PC-9 (cell line): ENCODE measurements at regions not wholly inside any gene's neighbourhood (a gene's known extent, or its start where the extent isn't known, plus 50 kb on each side); places are given as distances from the start of the nearest gene placed in this dataset.

ENCODE experiments used
- BruUV-seq: library from RNA; stranded (reverse); fragments of 400-500 nt; replicated peaks from 2 replicates; lab custom pipeline; 2021; lab: Mats Ljungman, UMichigan
- CTCF ChIA-PET: fragments of 300-600 bp; sonication (Branson Sonifier 250); formaldehyde crosslinking; loops from one replicate; lab custom pipeline; 2022; ENCODE audit warnings: antibody characterized with exemption; lab: Charles Lee
- POLR2A ChIA-PET: fragments of 300-600 bp; sonication (Branson Sonifier 250); formaldehyde crosslinking; loops from one replicate; lab custom pipeline; 2022; ENCODE audit warnings: antibody characterized with exemption; ENCODE audit not compliant: unreplicated experiment; lab: Charles Lee
- DNase-seq, 2 experiments: peaks; one replicate each; pipeline versions ENCODE4 v3.0.0 to v3.0.0-alpha.2; 2015 to 2022; ENCODE audit warnings: mixed read lengths in 1 of 2
- H2AFZ ChIP-seq: fragments of 200-600 bp; sonication (generic); 2 replicates; pipeline ENCODE4 v1.8.1; 2017; ENCODE audit warnings: antibody characterized with exemption
- H3F3A ChIP-seq: fragments of 200-600 bp; sonication (generic); 2 replicates; pipeline ENCODE4 v1.8.1; 2017; ENCODE audit warnings: antibody characterized with exemption, mild to moderate bottlenecking, low read depth; ENCODE audit not compliant: insufficient read depth
- H3K27ac ChIP-seq: fragments of 200-600 bp; sonication (generic); 2 replicates; pipeline ENCODE4 v1.6.1; 2016; ENCODE audit warnings: mixed run types
- H3K27me3 ChIP-seq: fragments of 200-600 bp; sonication (generic); 2 replicates; pipeline ENCODE4 v1.6.1; 2016; ENCODE audit warnings: low read depth, mixed run types; ENCODE audit not compliant: insufficient read depth
- H3K36me3 ChIP-seq: fragments of 200-600 bp; sonication (generic); 2 replicates; pipeline ENCODE4 v1.6.1; 2016; ENCODE audit warnings: low read depth, mixed run types
- H3K4me1 ChIP-seq: fragments of 200-600 bp; sonication (generic); replicated peaks from 2 replicates; pipeline ENCODE4 v1.6.1; 2016; ENCODE audit warnings: mixed run types; ENCODE audit not compliant: insufficient read depth
- H3K4me2 ChIP-seq: fragments of 200-600 bp; sonication (generic); 2 replicates; pipeline ENCODE4 v1.6.1; 2017; ENCODE audit warnings: mixed run types
- H3K4me3 ChIP-seq: fragments of 200-600 bp; sonication (generic); 2 replicates; pipeline ENCODE4 v1.6.1; 2016; ENCODE audit warnings: mixed run types
- H3K79me2 ChIP-seq: fragments of 200-600 bp; sonication (generic); 2 replicates; pipeline ENCODE4 v1.6.1; 2017; ENCODE audit warnings: low read depth, mixed run types
- H3K9me2 ChIP-seq: fragments of 200-600 bp; sonication (generic); 2 replicates; pipeline ENCODE4 v1.8.1; 2017; ENCODE audit warnings: mild to moderate bottlenecking; ENCODE audit not compliant: insufficient read depth
- H3K9me3 ChIP-seq: fragments of 200-600 bp; sonication (generic); 2 replicates; pipeline ENCODE4 v1.8.1; 2016; ENCODE audit warnings: low read depth; ENCODE audit not compliant: insufficient read depth
- H4K20me1 ChIP-seq: fragments of 200-600 bp; sonication (generic); 2 replicates; pipeline ENCODE4 v1.8.1; 2017; ENCODE audit not compliant: insufficient read depth
- EZH2 ChIP-seq: fragments of 200-600 bp; sonication (generic); IDR thresholded peaks from 2 replicates; pipeline ENCODE4 v1.8.0; 2017; ENCODE audit warnings: antibody characterized with exemption, low read depth
- intact Hi-C: fragments of 100-400 bp; cut with micrococcal nuclease; formaldehyde crosslinking; loops from one replicate; pipeline ENCODE4 v1.10.0; 2022; ENCODE audit not compliant: unreplicated experiment
- TF ChIP-seq, protein P1 (sequence below): fragments of 200-600 bp; sonication (generic); conservative IDR thresholded peaks from 2 replicates; pipeline ENCODE4 v1.6.1; 2017; ENCODE audit warnings: mixed run types, antibody characterized with exemption, mild to moderate bottlenecking, moderate library complexity

DNA sequence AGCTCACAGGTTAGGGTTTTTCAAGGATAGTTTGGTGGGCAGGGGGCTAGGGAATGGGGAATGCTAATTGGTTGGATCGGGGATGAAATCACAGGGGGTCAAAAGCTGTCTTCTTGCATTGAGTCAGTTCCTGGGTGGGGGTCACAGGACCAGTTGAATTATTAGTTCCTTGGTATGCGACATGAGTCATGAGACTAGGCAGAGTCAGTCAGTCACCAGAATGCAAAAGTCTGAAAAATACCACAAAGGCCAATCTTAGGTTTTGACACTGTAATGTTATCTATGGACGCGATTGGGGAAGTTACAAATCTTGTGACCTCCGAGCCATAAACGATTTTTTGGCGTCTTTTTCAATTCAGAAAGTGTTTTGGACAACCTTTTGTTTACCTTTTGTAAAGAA, 101.2 kb downstream of the ZNF519 start:
- ChIA-PET CTCF (no interaction called here), POLR2A (no interaction called here)
- no peaks in the 10 kb centered on the region for H3K9me3 ChIP-seq
- no peak overlapping the region for H2AFZ ChIP-seq
- H3K79me2 ChIP-seq: no peaks in the 10 kb centered on the region
- no peaks in the 10 kb centered on the region for H4K20me1 ChIP-seq
- no peak for DNase-seq
- no peak for TF ChIP-seq EZH2
- TF ChIP-seq, protein P1, sequence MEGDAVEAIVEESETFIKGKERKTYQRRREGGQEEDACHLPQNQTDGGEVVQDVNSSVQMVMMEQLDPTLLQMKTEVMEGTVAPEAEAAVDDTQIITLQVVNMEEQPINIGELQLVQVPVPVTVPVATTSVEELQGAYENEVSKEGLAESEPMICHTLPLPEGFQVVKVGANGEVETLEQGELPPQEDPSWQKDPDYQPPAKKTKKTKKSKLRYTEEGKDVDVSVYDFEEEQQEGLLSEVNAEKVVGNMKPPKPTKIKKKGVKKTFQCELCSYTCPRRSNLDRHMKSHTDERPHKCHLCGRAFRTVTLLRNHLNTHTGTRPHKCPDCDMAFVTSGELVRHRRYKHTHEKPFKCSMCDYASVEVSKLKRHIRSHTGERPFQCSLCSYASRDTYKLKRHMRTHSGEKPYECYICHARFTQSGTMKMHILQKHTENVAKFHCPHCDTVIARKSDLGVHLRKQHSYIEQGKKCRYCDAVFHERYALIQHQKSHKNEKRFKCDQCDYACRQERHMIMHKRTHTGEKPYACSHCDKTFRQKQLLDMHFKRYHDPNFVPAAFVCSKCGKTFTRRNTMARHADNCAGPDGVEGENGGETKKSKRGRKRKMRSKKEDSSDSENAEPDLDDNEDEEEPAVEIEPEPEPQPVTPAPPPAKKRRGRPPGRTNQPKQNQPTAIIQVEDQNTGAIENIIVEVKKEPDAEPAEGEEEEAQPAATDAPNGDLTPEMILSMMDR: no peak
- no peak overlapping the region for H3K4me2 ChIP-seq
- H3K4me1 ChIP-seq: no peaks in the 10 kb centered on the region
- no peaks in the 10 kb centered on the region for H3K36me3 ChIP-seq
- H3F3A ChIP-seq: no peaks in the 10 kb centered on the region
- no peaks in the 10 kb centered on the region for H3K9me2 ChIP-seq
- H3K27me3 ChIP-seq: peaks cover 15% of the 10 kb centered on the region; the same call in 1 of the 2 replicates
- intact Hi-C loops: no loop called here
- H3K4me3 ChIP-seq: no peak overlapping the region
- BruUV-seq: no TSS peak
- H3K27ac ChIP-seq: no peak overlapping the region

DNA sequence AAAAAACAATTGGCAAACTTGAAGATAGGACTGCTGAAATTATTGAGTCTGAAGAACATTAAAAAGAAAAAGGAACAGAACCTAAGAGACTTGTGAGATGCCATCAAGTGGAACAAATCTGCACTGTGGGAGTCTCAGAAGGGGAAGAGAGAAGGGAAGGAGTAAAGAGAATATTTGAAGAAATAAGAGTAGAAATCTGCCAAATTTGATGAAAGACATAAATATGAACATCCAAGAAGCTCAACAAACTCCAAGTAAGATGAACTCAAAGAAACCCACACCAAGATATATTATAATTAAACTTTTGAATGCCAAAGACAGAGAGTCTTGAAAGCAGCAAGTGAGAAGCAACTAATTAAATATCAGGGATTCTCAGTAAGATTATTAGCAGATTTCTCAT, 102.7 kb downstream of the ZNF519 start:
- CTCF ChIA-PET: no interaction called here
- no peak for TF ChIP-seq EZH2
- TF ChIP-seq, protein P1: no peak
- no peaks in the 10 kb centered on the region for H4K20me1 ChIP-seq
- H3K36me3 ChIP-seq: no peaks in the 10 kb centered on the region
- no peaks in the 10 kb centered on the region for H3K9me3 ChIP-seq
- no peak overlapping the region for H3K4me3 ChIP-seq
- H3K27ac ChIP-seq: no peak overlapping the region
- H3K4me1 ChIP-seq: no peaks in the 10 kb centered on the region
- H3K9me2 ChIP-seq: no peaks in the 10 kb centered on the region
- no peak for DNase-seq
- no peak overlapping the region for H2AFZ ChIP-seq
- no peaks in the 10 kb centered on the region for H3F3A ChIP-seq
- H3K27me3 ChIP-seq: peaks cover 6% of the 10 kb centered on the region; the same call in 1 of the 2 replicates
- no peaks in the 10 kb centered on the region for H3K79me2 ChIP-seq
- POLR2A ChIA-PET: no interaction called here
- H3K4me2 ChIP-seq: no peak overlapping the region
- no TSS peak for BruUV-seq
- intact Hi-C loops: no loop called here

DNA sequence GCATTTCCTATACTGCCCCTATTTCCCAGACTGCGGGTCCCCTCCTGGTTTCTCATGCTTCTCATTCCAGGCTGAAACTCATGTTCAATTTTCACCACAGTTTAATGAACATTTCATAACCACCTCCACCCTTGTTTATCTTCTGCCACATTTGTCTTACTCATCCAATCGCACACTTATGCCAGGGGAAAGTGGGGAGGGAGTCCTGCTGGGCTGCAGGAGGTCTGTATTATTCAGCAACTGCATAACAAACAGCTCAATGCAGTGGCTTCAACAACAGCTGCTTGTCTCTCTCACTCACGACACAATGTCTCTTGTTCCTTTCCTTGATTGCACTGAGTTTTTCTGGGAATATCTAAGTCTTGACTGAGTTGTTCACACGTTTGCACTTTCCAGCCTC, 106.0 kb downstream of the ZNF519 start:
- no peak overlapping the region for H3K4me2 ChIP-seq
- H3K4me3 ChIP-seq: no peak overlapping the region
- no peaks in the 10 kb centered on the region for H3K79me2 ChIP-seq
- H3K36me3 ChIP-seq: no peaks in the 10 kb centered on the region
- CTCF ChIA-PET: no interaction called here
- no peaks in the 10 kb centered on the region for H4K20me1 ChIP-seq
- H3F3A ChIP-seq: no peaks in the 10 kb centered on the region
- H3K9me2 ChIP-seq: no peaks in the 10 kb centered on the region
- no TSS peak for BruUV-seq
- POLR2A ChIA-PET: no interaction called here
- TF ChIP-seq EZH2: no peak
- TF ChIP-seq, protein P1: no peak
- peaks cover 33% of the 10 kb centered on the region for H3K27me3 ChIP-seq
- H3K9me3 ChIP-seq: no peaks in the 10 kb centered on the region
- no peaks in the 10 kb centered on the region for H3K4me1 ChIP-seq
- no peak for DNase-seq
- no peak overlapping the region for H2AFZ ChIP-seq
- H3K27ac ChIP-seq: no peak overlapping the region
- intact Hi-C loops: no loop called here
